ENCODE measurements at regions not wholly inside any gene's neighbourhood (a gene's known extent, or its start where the extent isn't known, plus 50 kb on each side); places are given as distances from the start of the nearest gene placed in this dataset.
A peak's percentile ranks its signal among the peaks of the same experiment; 100 is the strongest.
"Not testable (repeated sequence)": the region's sequence is repeated elsewhere in the genome, so short reads cannot be mapped to it uniquely, and the experiment has no call there.

DNA sequence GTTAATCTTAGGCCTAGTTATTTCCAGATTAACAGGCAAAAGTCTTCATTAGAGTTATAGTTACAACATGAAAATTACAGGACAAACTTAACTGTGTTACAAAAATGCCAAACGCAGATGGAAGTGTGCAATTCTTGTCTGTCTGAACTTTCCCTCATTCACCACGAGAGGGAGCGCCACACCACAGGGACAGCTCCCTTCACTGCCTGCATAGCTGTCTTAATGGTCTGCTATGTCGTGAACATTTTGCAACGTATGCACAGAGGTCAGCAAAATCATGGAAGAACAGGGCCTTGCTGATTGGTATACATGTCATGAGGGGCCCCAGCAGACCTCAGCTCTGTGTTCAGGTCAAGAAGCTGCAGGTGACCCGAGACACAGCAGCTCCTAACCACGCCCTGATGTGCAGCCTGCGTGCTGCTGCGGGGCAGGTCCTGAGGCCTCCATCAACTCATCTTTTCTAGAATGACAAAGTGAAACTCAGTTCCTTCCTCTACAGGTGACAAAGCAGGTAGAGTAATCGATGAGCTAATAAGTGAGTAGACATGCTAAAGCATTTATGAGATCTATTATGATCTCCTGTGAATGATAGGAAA lies 78.8 kb upstream of the ATP8B1 start:
- peak; percentile 18 for DNase-seq (ENCODE audit: low read depth)

DNA sequence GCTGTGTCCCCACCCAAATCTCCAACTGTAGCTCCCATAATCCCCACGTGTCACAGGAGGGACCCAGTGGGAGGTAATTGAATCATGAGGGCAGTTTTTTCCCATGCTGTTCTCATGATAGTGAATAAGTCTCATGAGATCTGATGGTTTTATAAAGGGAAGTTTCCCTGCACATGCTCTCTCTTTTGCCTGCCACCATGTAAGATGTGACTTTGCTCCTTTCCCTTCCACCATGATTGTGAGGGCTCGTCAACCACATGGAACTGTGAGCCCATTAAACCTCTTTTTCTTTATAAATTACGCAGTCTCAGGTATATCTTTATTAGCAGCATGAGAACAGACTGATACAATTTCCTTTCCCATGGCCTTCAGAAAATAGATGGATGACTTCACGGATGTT lies 76.8 kb upstream of the ATP8B1 start:
- DNase-seq (ENCODE audit: low read depth), result not testable (repeated sequence)

DNA sequence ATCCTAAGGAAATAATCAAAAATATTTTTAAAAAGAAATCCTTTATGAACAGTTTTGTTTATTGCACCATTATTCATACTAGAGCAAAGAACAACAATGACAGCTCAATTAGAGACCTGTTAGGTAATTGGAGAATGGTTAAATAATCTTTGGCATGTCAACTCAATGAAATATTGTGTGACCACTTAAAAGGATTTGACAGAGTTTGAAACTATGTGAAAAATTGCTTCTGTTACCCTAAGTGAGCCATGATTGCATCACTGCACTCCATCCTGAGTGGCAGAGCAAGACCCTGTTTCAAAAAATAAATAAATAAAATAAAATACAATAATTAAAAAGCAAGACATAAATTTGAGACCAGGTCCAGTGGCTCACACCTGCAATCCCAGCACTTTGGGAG lies 66.1 kb upstream of the ATP8B1 start:
- no peak for DNase-seq (ENCODE audit: low read depth)

DNA sequence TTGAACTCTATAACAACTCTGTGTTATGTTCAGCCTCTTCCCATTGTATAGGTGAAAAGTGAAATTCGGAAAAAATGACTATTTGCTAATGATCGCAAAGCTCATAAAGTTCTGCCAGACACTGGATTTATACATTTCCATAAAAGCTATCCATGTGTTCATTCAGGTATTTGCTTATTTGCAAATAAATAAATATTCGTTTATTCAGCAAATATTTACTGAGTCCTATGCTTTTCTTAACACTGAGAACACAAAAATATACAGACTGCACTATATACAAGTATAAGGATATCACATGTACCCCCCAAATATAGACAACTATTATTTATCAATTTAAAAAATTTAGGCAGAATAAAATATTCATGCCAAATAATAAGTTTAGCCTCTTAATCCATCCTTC lies 63.2 kb upstream of the ATP8B1 start:
- DNase-seq (ENCODE audit: low read depth), result no peak

DNA sequence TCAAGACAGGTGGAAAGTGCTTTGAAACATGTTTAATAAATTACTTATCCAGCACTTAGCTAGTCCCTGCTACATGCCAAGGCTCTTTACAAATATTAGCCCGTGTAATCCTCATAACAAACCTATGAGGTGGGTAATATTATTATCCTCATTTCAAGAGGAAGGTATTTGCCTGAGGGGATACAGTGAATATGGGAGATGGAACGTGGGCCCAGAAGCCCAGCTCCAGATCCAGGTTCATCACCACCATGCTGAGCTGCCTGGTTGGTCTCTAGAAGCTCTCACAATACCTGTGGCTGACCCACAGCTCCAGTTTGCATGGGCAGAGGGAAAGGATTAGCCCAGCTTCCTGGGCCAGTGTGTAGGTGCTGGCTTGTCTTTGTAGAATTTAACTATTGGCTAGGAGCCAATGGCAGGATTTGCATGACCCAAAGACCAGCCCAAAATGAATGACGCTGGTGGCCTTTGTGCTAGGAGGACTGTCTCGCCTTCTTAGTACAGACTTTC lies 61.6 kb upstream of the ATP8B1 start:
- no peak for DNase-seq (ENCODE audit: low read depth)

DNA sequence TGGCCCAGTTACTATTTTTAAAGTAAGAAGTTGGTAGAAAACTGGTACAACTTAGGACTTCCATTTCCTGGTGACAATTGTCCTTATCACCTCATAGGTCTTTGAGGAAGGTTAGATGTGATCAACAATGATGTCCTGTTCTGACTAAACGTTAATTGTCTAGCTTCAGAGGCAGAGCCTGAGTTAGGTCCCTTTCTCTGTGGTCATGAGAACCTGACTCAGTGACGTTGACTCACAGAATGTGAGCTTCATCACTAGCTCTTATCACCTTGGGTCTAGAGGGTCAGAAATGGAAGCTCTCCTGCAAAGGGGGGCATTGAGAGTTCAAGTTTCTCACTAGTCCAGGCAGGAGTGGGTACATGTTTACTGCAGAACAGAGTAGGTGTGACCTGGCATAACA lies 60.6 kb upstream of the ATP8B1 start:
- no peak for DNase-seq (ENCODE audit: low read depth)

DNA sequence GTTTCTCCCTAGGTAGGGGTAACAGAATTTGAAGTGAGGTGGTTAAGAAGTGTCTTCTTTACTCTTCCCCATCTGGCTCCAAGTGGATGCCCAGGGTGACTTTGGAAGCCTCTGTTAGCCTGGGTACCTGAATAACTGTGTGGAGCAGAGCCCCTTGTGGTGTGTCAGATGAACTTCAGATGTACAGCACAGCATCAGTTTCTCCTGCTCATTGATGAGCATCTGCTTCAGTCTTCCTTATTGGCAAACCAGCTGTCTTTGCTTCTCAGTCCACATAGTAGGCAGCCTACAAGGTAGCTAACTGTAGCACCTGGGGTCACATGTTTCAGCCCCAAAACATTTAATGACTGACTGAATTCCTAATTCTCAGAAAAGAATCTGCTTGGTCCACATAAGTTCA lies 56.2 kb upstream of the ATP8B1 start:
- no peak for DNase-seq (ENCODE audit: low read depth)

DNA sequence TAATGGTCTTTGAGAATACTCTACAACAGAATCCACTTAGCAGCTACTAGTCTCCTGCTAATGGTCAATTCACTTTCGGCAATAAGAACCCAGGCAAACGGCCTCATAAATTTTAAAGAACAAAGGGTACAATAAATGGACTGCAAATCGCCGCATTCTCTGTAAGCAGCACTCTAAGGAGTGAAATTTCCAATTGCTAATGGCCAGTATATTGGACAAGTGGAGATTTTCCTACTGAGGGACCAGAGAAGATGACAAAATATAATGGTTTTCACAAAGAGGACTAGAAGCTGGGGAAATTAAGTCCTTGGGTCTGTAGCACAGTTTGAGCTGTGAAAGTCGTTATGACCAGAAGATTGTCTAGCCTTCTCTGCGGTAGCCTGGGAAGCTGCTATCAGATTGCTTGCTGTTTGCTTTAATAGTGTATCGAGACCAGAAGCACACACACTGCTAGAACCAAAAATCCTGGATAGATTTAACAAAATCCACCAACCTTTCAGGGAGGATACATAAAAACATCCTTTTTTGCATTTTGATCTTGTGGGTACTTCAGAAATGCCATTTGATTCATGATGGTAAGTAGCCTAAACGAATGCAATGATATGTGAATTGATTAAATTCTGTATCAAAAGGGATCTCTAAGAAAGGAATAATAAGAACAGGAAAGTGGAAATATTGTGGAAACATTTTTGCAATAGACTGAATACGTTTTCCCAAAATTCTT lies 53.6 kb upstream of the ATP8B1 start:
- no peak for DNase-seq (ENCODE audit: low read depth)

DNA sequence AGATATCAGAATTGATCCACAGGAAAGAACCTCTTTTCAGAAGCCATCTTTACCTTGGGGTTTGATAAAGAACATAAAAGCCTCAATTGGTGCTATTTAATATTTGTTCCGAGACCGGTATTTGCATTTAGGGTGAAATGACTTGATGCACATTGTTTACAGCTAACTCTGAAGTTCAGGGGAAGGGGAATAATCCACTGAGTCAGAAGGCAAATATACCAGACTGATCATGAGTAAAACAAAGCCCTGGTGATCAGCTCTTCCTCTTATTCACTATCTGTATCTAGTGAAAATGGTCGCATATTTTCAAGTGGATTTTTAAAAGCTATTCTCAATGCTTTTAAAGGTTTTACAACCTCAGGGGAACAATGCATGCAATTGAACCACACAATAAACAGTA lies 53.0 kb upstream of the ATP8B1 start:
- no peak for DNase-seq (ENCODE audit: low read depth)

DNA sequence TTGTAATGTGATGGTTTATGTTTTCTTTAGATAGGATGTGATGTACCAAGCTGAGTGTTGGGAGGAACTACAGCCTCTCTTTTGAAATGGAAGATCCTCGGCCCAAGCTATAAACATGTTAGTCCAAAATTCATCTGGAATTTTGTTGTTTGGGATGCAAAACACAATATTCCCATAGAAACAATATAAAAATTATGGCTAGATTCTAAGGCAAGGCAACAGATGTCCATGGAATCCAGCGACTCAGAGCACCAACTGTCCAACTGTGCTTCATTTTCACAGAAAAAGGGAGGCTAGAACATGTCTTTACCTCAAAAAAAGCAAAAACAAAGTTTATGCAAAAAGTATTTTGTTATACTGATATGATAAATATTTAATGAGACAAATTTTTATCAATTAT lies 52.4 kb upstream of the ATP8B1 start:
- no peak for DNase-seq (ENCODE audit: low read depth)

DNA sequence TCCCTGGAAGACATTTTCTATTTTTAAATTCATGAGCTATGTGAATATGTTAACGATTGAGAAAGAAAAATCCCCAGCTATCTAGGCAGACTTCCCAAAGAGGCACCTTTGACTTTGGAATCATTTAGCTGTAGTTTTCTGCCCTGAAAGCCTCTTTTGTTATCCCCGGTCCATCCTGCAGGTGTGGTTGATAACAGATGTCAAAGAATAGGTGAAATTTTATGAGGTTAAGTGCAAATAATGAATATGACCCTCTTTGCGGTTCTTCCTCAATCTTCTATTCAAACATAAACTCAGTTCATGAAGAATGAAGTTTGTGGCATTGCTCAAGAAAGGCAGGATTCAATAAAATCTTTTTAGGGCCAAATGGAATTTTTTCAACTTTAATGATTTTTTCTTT lies 51.6 kb upstream of the ATP8B1 start:
- DNase-seq (ENCODE audit: low read depth), result no peak

DNA sequence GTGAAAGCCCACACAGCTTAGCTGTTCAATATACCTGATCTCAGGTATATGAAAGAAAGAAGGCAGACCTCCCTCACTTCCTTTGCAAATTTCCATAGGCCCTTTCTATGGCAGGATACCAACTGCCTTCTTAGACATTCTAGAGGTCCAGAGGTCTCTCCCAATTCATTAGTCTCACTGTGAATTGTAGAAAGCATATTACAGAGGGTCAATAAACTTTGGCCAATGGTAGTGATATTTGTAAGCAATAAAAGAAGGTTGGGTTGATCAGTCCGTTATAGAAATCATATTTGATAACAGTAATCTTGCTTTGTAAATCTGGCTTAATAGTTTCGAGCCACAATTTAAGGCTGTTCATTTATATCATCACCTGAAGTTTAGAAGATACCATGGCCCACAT lies 50.7 kb upstream of the ATP8B1 start:
- DNase-seq (ENCODE audit: low read depth), result no peak

DNA sequence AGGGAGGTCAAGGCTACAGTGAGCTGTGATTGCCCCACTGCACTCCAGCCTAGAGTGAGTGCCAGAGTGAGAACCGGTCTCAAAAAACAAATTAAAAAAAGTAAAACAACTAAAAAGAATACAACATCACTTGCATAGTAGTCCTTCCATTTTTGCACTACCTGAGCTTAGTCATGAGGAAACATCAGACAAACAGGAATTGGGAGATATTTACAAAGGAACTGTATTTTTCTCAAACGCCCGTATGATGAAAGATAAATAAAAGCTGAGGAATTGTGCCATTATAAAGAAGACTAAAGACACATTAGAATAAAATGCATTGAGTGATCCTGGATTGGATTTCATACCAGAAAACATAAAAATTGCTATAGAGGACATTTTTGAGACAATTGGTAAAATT lies 50.0 kb upstream of the ATP8B1 start:
- DNase-seq (ENCODE audit: low read depth), result no peak

Data from stimulated activated CD8-positive, alpha-beta memory T cell treated with anti-CD3 and anti-CD28 coated beads, Interleukin-4, amount 100 ng/mL, for 24 hours (primary cell).